ENCODE measurements at regions not wholly inside any gene's neighbourhood (a gene's known extent, or its start where the extent isn't known, plus 50 kb on each side); places are given as distances from the start of the nearest gene placed in this dataset.
"Not testable (repeated sequence)": the region's sequence is repeated elsewhere in the genome, so short reads cannot be mapped to it uniquely, and the experiment has no call there.

GRCh38 chr1:837601-838000 lies 86.1 kb upstream of the SAMD11 start:
- H2AFZ ChIP-seq (replicated peaks; ENCODE audit: low read length, poor library complexity); H4K5ac ChIP-seq (ENCODE audit: low read depth, low read length); H3K23ac ChIP-seq (ENCODE audit: low read depth, low read length); H3K9ac ChIP-seq (ENCODE audit: low read depth, low read length); H3K4me2 ChIP-seq (ENCODE audit: low read depth, low read length); H2BK120ac ChIP-seq (ENCODE audit: low read depth, low read length); ATAC-seq (ENCODE audit: low read depth); H4K20me1 ChIP-seq (ENCODE audit: insufficient read depth, low read length); CTCF ChIA-PET; H3K36me3 ChIP-seq (ENCODE audit: control insufficient read depth, insufficient read depth, low read length); H2BK15ac ChIP-seq (ENCODE audit: low read depth, low read length); H3K4me1 ChIP-seq (ENCODE audit: control insufficient read depth, insufficient read depth, low read length); H3K18ac ChIP-seq (ENCODE audit: low read depth, low read length); H3K9me1 ChIP-seq (ENCODE audit: insufficient read depth, low read length); intact Hi-C loops (cut with micrococcal nuclease); H2BK5ac ChIP-seq (ENCODE audit: low read depth, low read length, poor library complexity, severe bottlenecking); DNase-seq; H3K4ac ChIP-seq (ENCODE audit: low read depth, low read length); H2AK5ac ChIP-seq (ENCODE audit: low read depth, low read length); H3K14ac ChIP-seq (replicated peaks; ENCODE audit: low read depth, low read length); H3K56ac ChIP-seq (ENCODE audit: extremely low read depth, insufficient read depth, low read length); H2AK9ac ChIP-seq (replicated peaks; ENCODE audit: low read depth, low read length, poor library complexity); H3K9me3 ChIP-seq (ENCODE audit: control insufficient read depth, insufficient read depth, low read length); H3K79me1 ChIP-seq (ENCODE audit: low read depth in 1 of 2, low read length in 2 of 2); dilution Hi-C loops (cut with HindIII; ENCODE audit: low sequenced_read_pairs, unreplicated experiment); H3K27ac ChIP-seq (ENCODE audit: insufficient read depth, low read length); H4K8ac ChIP-seq (ENCODE audit: low read depth in 2 of 2, low read length in 2 of 2); H4K91ac ChIP-seq (ENCODE audit: insufficient read depth, low read depth, low read length); POLR2A ChIA-PET (ENCODE audit: unreplicated experiment); H2BK20ac ChIP-seq (ENCODE audit: low read depth, low read length); BruUV-seq (replicated peaks); in situ Hi-C loops (cut with MboI; ENCODE audit: low sequenced_read_pairs); H3K4me3 ChIP-seq (ENCODE audit: insufficient read depth, low read depth, low read length); H3K27me3 ChIP-seq (ENCODE audit: control insufficient read depth, insufficient read depth, low read length): not testable (repeated sequence)
- WGBS, 2 experiments (ENCODE audit: extremely low coverage in 2 of 2, insufficient read length in 1 of 2): no CpG with 5 or more reads among the region's 5 CpGs

DNA sequence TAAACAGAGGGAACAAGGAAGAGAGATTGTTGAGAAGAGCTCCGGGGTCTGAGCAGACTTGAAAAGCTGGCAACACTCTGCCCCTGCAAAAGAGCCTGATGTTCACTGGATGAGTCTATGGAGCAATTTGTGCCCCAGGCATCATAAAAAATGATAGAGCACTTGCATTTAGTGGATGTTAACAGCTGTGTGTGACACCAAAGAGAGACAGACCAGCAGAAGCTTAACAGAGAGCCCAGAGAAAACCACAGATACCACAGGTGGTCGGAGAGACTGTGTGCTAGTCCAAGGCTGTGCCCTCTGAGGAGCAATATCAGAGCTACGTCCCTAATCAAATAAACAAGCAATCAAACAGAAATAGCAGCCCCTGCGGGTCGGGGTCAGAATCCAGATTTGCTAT lies 85.4 kb upstream of the SAMD11 start:
- intact Hi-C loops (cut with micrococcal nuclease); H3K9me3 ChIP-seq (ENCODE audit: control insufficient read depth, insufficient read depth, low read length); H3K27me3 ChIP-seq (ENCODE audit: control insufficient read depth, insufficient read depth, low read length); H3K56ac ChIP-seq (ENCODE audit: extremely low read depth, insufficient read depth, low read length); H4K8ac ChIP-seq (ENCODE audit: low read depth in 2 of 2, low read length in 2 of 2); in situ Hi-C loops (cut with MboI; ENCODE audit: low sequenced_read_pairs); BruUV-seq (replicated peaks); H2BK5ac ChIP-seq (ENCODE audit: low read depth, low read length, poor library complexity, severe bottlenecking); DNase-seq; H3K27ac ChIP-seq (ENCODE audit: insufficient read depth, low read length); H4K5ac ChIP-seq (ENCODE audit: low read depth, low read length); ATAC-seq (ENCODE audit: low read depth); POLR2A ChIA-PET (ENCODE audit: unreplicated experiment); H4K20me1 ChIP-seq (ENCODE audit: insufficient read depth, low read length); H2BK20ac ChIP-seq (ENCODE audit: low read depth, low read length); H3K23ac ChIP-seq (ENCODE audit: low read depth, low read length); H3K18ac ChIP-seq (ENCODE audit: low read depth, low read length); H3K9me1 ChIP-seq (ENCODE audit: insufficient read depth, low read length); CTCF ChIA-PET; H2AK5ac ChIP-seq (ENCODE audit: low read depth, low read length); H4K91ac ChIP-seq (ENCODE audit: insufficient read depth, low read depth, low read length); dilution Hi-C loops (cut with HindIII; ENCODE audit: low sequenced_read_pairs, unreplicated experiment); H2BK15ac ChIP-seq (ENCODE audit: low read depth, low read length); H2BK120ac ChIP-seq (ENCODE audit: low read depth, low read length); H2AK9ac ChIP-seq (replicated peaks; ENCODE audit: low read depth, low read length, poor library complexity); H3K4ac ChIP-seq (ENCODE audit: low read depth, low read length); H3K4me1 ChIP-seq (ENCODE audit: control insufficient read depth, insufficient read depth, low read length); H3K14ac ChIP-seq (replicated peaks; ENCODE audit: low read depth, low read length); H3K9ac ChIP-seq (ENCODE audit: low read depth, low read length); H3K79me1 ChIP-seq (ENCODE audit: low read depth in 1 of 2, low read length in 2 of 2); H2AFZ ChIP-seq (replicated peaks; ENCODE audit: low read length, poor library complexity); H3K4me2 ChIP-seq (ENCODE audit: low read depth, low read length); H3K4me3 ChIP-seq (ENCODE audit: insufficient read depth, low read depth, low read length): not testable (repeated sequence)
- WGBS, 2 experiments (ENCODE audit: extremely low coverage in 2 of 2, insufficient read length in 1 of 2): 90% methylated on average over 1 of the region's 5 CpGs; no CpG with 5 or more reads in 1 of the 2 experiments
- H3K36me3 ChIP-seq (ENCODE audit: control insufficient read depth, insufficient read depth, low read length): peaks cover 11% of the 10 kb centered on the region
